ENCODE measurements at regions not wholly inside any gene's neighbourhood (a gene's known extent, or its start where the extent isn't known, plus 50 kb on each side); places are given as distances from the start of the nearest gene placed in this dataset.

DNA sequence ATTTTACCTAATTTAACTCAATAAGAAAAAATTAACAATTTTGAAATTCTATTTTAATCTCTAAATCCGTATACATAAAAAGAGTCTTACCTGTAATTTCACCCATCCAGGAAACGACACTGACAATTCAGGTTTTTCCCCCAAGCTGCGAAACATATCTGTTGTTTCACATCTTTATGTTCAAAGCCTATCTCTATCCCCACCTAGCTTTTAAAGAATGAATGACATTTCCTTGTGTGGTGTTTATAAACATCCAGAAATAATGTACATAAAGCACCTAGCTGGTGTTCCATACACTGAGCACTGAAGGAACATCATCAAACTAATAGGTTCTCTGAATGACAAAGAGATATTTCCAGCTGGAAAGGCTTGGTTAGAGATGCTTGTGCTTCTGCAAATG lies 867.8 kb downstream of the SQOR start:
- Histone ChIP-seq H2BK120ac (ENCODE audit: low read depth, low read length, poor library complexity, severe bottlenecking) (no peak overlapping the region), H2AK5ac (ENCODE audit: insufficient read length, low read length) (no peak overlapping the region), H3K9me3 (ENCODE audit: control insufficient read depth, low read depth, low read length) (no peaks in the 10 kb centered on the region), H3K79me2 (ENCODE audit: insufficient read depth, low read length) (no peaks in the 10 kb centered on the region), H3K79me1 (ENCODE audit: insufficient read depth, low read depth, low read length, poor library complexity, severe bottlenecking) (no peaks in the 10 kb centered on the region), H4K91ac (ENCODE audit: insufficient read length, low read depth, low read length) (no peak overlapping the region), H2BK15ac (ENCODE audit: low read depth, low read length) (no peak overlapping the region), H3K23ac (ENCODE audit: insufficient read length, low read depth, low read length) (no peak overlapping the region), H4K8ac (replicated peaks; ENCODE audit: insufficient read length, low read depth, low read length) (no peak overlapping the region), H3T11ph (ENCODE audit: low read length) (no peak overlapping the region), H4K20me1 (ENCODE audit: control insufficient read depth, insufficient read depth, insufficient read length) (no peaks in the 10 kb centered on the region), H3K27ac (ENCODE audit: insufficient read length, low read depth, low read length) (no peak overlapping the region), H3K4me2 (ENCODE audit: insufficient read depth, insufficient read length, low read length) (no peak overlapping the region), H2AFZ (ENCODE audit: low read length) (no peak overlapping the region), H3K18ac (ENCODE audit: insufficient read length, low read depth, low read length) (no peak overlapping the region), H3K23me2 (ENCODE audit: insufficient read length, low read depth, low read length, poor library complexity, severe bottlenecking) (no peaks in the 10 kb centered on the region), H4K5ac (ENCODE audit: insufficient read length, low read depth, low read length) (no peak overlapping the region), H3K9ac (ENCODE audit: extremely low read depth, insufficient read length, low read length) (no peak overlapping the region), H3K27me3 (ENCODE audit: insufficient read depth, low read length) (no peaks in the 10 kb centered on the region), H3K56ac (ENCODE audit: insufficient read length, low read depth, low read length) (no peak overlapping the region), H2BK12ac (ENCODE audit: insufficient read length, low read depth, low read length) (no peak overlapping the region), H3K4ac (ENCODE audit: low read depth, low read length) (no peak overlapping the region), H3K14ac (ENCODE audit: insufficient read depth, low read length) (no peak overlapping the region), H3K4me1 (ENCODE audit: insufficient read depth, low read length) (no peaks in the 10 kb centered on the region), H2BK5ac (ENCODE audit: insufficient read length, low read length) (no peak overlapping the region), H2BK20ac (ENCODE audit: low read depth, low read length, poor library complexity, severe bottlenecking) (no peak overlapping the region)
- Mint-ChIP-seq H3K9me3 (no peaks in the 10 kb centered on the region), H3K27me3 (ENCODE audit: low read depth) (no peaks in the 10 kb centered on the region; the same call in 1 of the 2 replicates), H3K36me3 (ENCODE audit: insufficient read depth in 1 of 3, low read depth in 3 of 3) (no peaks in the 10 kb centered on the region), H3K4me3 (no peak overlapping the region), H3K27ac (no peak overlapping the region), H3K4me1 (peaks cover 0 to 2% of the 10 kb centered on the region in 2 experiments; a peak in 1 of 4 replicates)
- TF ChIP-seq CTCF (conservative IDR thresholded peaks at IDR 0.05) = peak; percentile 55; the same call in 2 of the 3 replicates
- no peak for DNase-seq
- no CpG with 5 or more reads among the region's 3 CpGs for WGBS (ENCODE audit: extremely low coverage, insufficient read length, low lambda C conversion rate)

All from H9 (cell line).